ENCODE measurements at regions not wholly inside any gene's neighbourhood (a gene's known extent, or its start where the extent isn't known, plus 50 kb on each side); places are given as distances from the start of the nearest gene placed in this dataset.

DNA sequence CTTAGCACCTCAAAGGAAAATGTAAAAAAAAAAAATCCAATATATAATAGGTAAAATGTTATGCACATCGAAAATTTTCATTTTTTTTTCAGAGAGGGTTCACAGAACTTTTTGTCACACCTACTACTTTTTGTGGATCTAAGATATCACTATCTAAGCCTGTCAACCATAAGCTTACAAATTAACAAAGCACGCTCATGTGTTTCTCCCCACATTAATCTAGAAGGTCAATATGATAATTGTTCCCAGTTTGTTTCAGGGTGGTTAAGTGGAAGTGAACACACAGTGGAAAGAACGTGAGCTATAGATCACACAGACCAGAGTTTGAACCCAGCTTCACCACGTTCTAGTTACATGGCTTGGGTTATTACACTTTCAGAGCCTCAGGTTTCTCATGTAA is 78.6 kb upstream of the ROBO2 start:
- Histone ChIP-seq H3K4me1 (ENCODE audit: low read depth, poor library complexity, severe bottlenecking) (no peaks in the 10 kb centered on the region), H3K4me3 (IDR thresholded peaks at IDR 0.05; ENCODE audit: insufficient read depth, low read depth, low read length) (no peak overlapping the region), H3K9ac (no peak overlapping the region), H4K20me1 (ENCODE audit: insufficient read depth) (no peaks in the 10 kb centered on the region), H2AFZ (ENCODE audit: low read depth) (no peak overlapping the region), H3K79me2 (ENCODE audit: insufficient read depth, low read depth) (no peaks in the 10 kb centered on the region), H3K27me3 (ENCODE audit: insufficient read depth, low read depth) (no peaks in the 10 kb centered on the region), H3K27ac (no peak overlapping the region), H3K36me3 (ENCODE audit: insufficient read depth) (no peaks in the 10 kb centered on the region), H3K4me2 (no peak overlapping the region)
- TF ChIP-seq, protein P1, sequence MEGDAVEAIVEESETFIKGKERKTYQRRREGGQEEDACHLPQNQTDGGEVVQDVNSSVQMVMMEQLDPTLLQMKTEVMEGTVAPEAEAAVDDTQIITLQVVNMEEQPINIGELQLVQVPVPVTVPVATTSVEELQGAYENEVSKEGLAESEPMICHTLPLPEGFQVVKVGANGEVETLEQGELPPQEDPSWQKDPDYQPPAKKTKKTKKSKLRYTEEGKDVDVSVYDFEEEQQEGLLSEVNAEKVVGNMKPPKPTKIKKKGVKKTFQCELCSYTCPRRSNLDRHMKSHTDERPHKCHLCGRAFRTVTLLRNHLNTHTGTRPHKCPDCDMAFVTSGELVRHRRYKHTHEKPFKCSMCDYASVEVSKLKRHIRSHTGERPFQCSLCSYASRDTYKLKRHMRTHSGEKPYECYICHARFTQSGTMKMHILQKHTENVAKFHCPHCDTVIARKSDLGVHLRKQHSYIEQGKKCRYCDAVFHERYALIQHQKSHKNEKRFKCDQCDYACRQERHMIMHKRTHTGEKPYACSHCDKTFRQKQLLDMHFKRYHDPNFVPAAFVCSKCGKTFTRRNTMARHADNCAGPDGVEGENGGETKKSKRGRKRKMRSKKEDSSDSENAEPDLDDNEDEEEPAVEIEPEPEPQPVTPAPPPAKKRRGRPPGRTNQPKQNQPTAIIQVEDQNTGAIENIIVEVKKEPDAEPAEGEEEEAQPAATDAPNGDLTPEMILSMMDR (conservative IDR thresholded peaks at IDR 0.05; ENCODE audit: low read depth, low read length), result no peak

DNA sequence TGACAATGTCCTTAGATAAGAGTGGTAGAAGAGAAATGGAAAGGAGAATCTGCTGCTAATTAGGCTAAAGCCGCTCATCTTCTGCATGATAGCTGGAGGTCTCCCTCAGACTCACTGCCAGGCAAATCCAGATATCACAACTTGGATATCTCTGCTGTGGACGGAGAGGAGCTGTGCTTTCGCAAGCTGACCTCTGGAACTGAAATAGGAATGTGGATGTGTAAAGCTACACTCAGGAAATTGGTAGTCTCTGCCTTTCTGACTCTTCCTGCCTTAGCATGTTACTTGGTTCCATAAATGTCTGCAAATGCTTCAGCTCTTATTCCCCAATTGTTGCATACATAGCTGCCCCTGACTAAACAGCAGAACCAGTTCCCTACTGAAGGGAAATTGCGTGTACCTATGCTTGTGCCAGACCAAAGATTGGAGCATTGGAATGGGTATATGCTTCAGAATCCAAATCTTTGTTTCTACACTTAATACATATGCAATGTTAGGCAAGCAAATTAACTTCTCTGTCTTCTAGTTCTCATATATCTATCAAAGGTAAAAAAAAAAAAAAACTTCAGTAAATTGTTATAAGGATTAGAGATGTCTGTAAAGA is 74.7 kb upstream of the ROBO2 start:
- Histone ChIP-seq H3K36me3 (ENCODE audit: insufficient read depth) (no peaks in the 10 kb centered on the region), H3K4me1 (ENCODE audit: low read depth, poor library complexity, severe bottlenecking) (no peaks in the 10 kb centered on the region), H3K9ac (no peak overlapping the region), H3K4me2 (no peak overlapping the region), H3K27me3 (ENCODE audit: insufficient read depth, low read depth) (no peaks in the 10 kb centered on the region), H3K27ac (no peak overlapping the region), H4K20me1 (ENCODE audit: insufficient read depth) (no peaks in the 10 kb centered on the region), H3K4me3 (IDR thresholded peaks at IDR 0.05; ENCODE audit: insufficient read depth, low read depth, low read length) (no peak overlapping the region), H3K79me2 (ENCODE audit: insufficient read depth, low read depth) (no peaks in the 10 kb centered on the region), H2AFZ (ENCODE audit: low read depth) (no peak overlapping the region)
- TF ChIP-seq, protein P1 (conservative IDR thresholded peaks at IDR 0.05; ENCODE audit: low read depth, low read length), result no peak

DNA sequence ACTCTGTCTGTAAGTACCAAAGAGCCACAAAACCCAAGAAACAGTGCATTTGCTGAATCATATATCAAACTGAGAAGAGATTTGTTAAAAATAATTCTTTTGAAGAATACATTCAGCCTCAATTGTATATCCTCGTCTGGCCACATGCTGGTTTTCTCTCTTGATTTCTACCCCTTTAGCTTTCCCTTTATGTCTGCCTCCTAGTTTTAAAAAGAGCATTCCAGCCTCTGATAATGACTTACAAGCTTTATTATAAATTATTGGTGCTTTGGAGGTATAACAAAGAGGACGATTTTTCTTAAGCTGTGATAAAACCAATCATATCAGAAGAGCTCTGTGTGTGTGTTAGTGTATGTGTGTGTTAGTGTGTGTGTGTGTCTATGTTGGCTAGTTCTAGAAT is 70.4 kb upstream of the ROBO2 start:
- Histone ChIP-seq H4K20me1 (ENCODE audit: insufficient read depth) (no peaks in the 10 kb centered on the region), H3K4me2 (no peak overlapping the region), H2AFZ (ENCODE audit: low read depth) (no peak overlapping the region), H3K27me3 (ENCODE audit: insufficient read depth, low read depth) (no peaks in the 10 kb centered on the region), H3K4me3 (IDR thresholded peaks at IDR 0.05; ENCODE audit: insufficient read depth, low read depth, low read length) (no peak overlapping the region), H3K4me1 (ENCODE audit: low read depth, poor library complexity, severe bottlenecking) (no peaks in the 10 kb centered on the region), H3K9ac (no peak overlapping the region), H3K79me2 (ENCODE audit: insufficient read depth, low read depth) (no peaks in the 10 kb centered on the region), H3K36me3 (ENCODE audit: insufficient read depth) (no peaks in the 10 kb centered on the region), H3K27ac (no peak overlapping the region)
- TF ChIP-seq, protein P1 (conservative IDR thresholded peaks at IDR 0.05; ENCODE audit: low read depth, low read length), result no peak

DNA sequence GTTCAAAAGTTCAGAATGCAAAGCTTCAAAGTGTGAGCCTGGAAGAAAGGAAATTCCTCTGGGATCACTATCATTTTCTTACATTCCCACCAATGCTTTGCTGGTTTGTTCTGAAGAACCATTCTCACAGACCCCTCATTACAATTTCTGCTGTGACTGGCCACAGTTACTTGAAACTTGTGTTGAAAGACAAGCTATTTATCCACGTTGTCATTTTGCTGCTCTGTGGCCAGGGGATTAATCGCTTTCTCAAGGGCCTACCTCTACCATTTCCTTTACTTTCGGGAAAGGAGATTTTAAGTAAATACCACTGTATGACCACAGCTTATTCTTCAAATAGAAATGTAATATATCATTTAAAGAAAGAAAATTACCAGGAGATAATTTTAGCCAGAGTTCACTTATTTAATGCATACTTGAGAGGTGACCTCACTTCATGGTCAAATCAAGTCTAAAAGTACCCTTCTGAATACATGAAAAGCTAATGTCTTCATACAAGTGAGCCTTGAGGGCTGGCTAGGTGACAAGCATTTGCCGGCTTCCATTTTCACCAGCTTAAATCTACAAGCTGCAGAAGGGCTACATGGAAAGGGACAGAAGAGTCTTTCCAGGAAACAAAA is 69.8 kb upstream of the ROBO2 start:
- no peaks in the 10 kb centered on the region for H3K36me3 ChIP-seq (ENCODE audit: insufficient read depth)
- H4K20me1 ChIP-seq (ENCODE audit: insufficient read depth), result no peaks in the 10 kb centered on the region
- H3K27ac ChIP-seq, result no peak overlapping the region
- H3K79me2 ChIP-seq (ENCODE audit: insufficient read depth, low read depth), result no peaks in the 10 kb centered on the region
- H3K4me1 ChIP-seq (ENCODE audit: low read depth, poor library complexity, severe bottlenecking), result no peaks in the 10 kb centered on the region
- no peak overlapping the region for H3K4me3 ChIP-seq (IDR thresholded peaks at IDR 0.05; ENCODE audit: insufficient read depth, low read depth, low read length)
- no peaks in the 10 kb centered on the region for H3K27me3 ChIP-seq (ENCODE audit: insufficient read depth, low read depth)
- H3K9ac ChIP-seq, result no peak overlapping the region
- H3K4me2 ChIP-seq, result no peak overlapping the region
- H2AFZ ChIP-seq (ENCODE audit: low read depth), result no peak overlapping the region
- TF ChIP-seq, protein P1 (conservative IDR thresholded peaks at IDR 0.05; ENCODE audit: low read depth, low read length), result no peak
